ENCODE measurements at regions not wholly inside any gene's neighbourhood (a gene's known extent, or its start where the extent isn't known, plus 50 kb on each side); places are given as distances from the start of the nearest gene placed in this dataset.
"Not testable (repeated sequence)": the region's sequence is repeated elsewhere in the genome, so short reads cannot be mapped to it uniquely, and the experiment has no call there.

GRCh38 chr14:48266201-48266600, 590.8 kb upstream of the MDGA2 start:
- not testable (repeated sequence) for DNase-seq (ENCODE audit: low spot score)

- no peak for DNase-seq (ENCODE audit: low spot score)
Measured at GRCh38 chr14:48261436-48261835, 586.0 kb upstream of the MDGA2 start.

- DNase-seq (ENCODE audit: low spot score), result not testable (repeated sequence)
Measured at GRCh38 chr14:48260394-48261295, 585.2 kb upstream of the MDGA2 start.

GRCh38 chr14:48259876-48260275, 584.5 kb upstream of the MDGA2 start:
- not testable (repeated sequence) for DNase-seq (ENCODE audit: low spot score)

- not testable (repeated sequence) for DNase-seq (ENCODE audit: low spot score)
Measured at GRCh38 chr14:48259232-48259631, 583.8 kb upstream of the MDGA2 start.

- not testable (repeated sequence) for DNase-seq (ENCODE audit: low spot score)
Measured at GRCh38 chr14:48258703-48259102, 583.3 kb upstream of the MDGA2 start.

GRCh38 chr14:48253020-48253419, 577.6 kb upstream of the MDGA2 start:
- DNase-seq (ENCODE audit: low spot score), result no peak

- DNase-seq (ENCODE audit: low spot score), result no peak
Measured at GRCh38 chr14:48251290-48251689, 575.9 kb upstream of the MDGA2 start.

- DNase-seq (ENCODE audit: low spot score), result no peak
Measured at GRCh38 chr14:48250575-48250974, 575.2 kb upstream of the MDGA2 start.

- no peak for DNase-seq (ENCODE audit: low spot score)
Measured at GRCh38 chr14:48247977-48248376, 572.6 kb upstream of the MDGA2 start.

GRCh38 chr14:48243900-48244299, 568.5 kb upstream of the MDGA2 start:
- no peak for DNase-seq (ENCODE audit: low spot score)

GRCh38 chr14:48229091-48229490, 553.7 kb upstream of the MDGA2 start:
- no peak for DNase-seq (ENCODE audit: low spot score)

- no peak for DNase-seq (ENCODE audit: low spot score)
Measured at GRCh38 chr14:48193893-48194292, 518.5 kb upstream of the MDGA2 start.

- DNase-seq (ENCODE audit: low spot score), result not testable (repeated sequence)
Measured at GRCh38 chr14:48149624-48150023, 474.2 kb upstream of the MDGA2 start.

- DNase-seq (ENCODE audit: low spot score), result no peak
Measured at GRCh38 chr14:48140804-48141203, 465.4 kb upstream of the MDGA2 start.

GRCh38 chr14:48129472-48129871, 454.1 kb upstream of the MDGA2 start:
- no peak for DNase-seq (ENCODE audit: low spot score)

- no peak for DNase-seq (ENCODE audit: low spot score)
Measured at GRCh38 chr14:48127674-48128073, 452.3 kb upstream of the MDGA2 start.

GRCh38 chr14:48125654-48126053, 450.2 kb upstream of the MDGA2 start:
- DNase-seq (ENCODE audit: low spot score), result peak; percentile 86

- DNase-seq (ENCODE audit: low spot score), result no peak
Measured at GRCh38 chr14:48113713-48114112, 438.3 kb upstream of the MDGA2 start.

GRCh38 chr14:48111151-48111550, 435.7 kb upstream of the MDGA2 start:
- no peak for DNase-seq (ENCODE audit: low spot score)

GRCh38 chr14:48107646-48108045, 432.2 kb upstream of the MDGA2 start:
- no peak for DNase-seq (ENCODE audit: low spot score)

GRCh38 chr14:48096897-48097296, 421.5 kb upstream of the MDGA2 start:
- no peak for DNase-seq (ENCODE audit: low spot score)

GRCh38 chr14:48086516-48086915, 411.1 kb upstream of the MDGA2 start:
- DNase-seq (ENCODE audit: low spot score), result no peak
